ENCODE measurements at regions not wholly inside any gene's neighbourhood (a gene's known extent, or its start where the extent isn't known, plus 50 kb on each side); places are given as distances from the start of the nearest gene placed in this dataset.
A peak's percentile ranks its signal among the peaks of the same experiment; 100 is the strongest.

GRCh38 chr20:33909331-33909921, 84.3 kb upstream of the RALY start:
- TF ChIP-seq CTCF (IDR thresholded peaks at IDR 0.05): no peak
- TF ChIP-seq POLR2A (IDR thresholded peaks at IDR 0.05): peak in 1 of 4 donors; percentile 38
- peak in 1 of 4 donors; percentile 95 for TF ChIP-seq EP300 (IDR thresholded peaks at IDR 0.05)
